Colon (tissue), 2 donors: ENCODE measurements at regions not wholly inside any gene's neighbourhood (a gene's known extent, or its start where the extent isn't known, plus 50 kb on each side); places are given as distances from the start of the nearest gene placed in this dataset.
"Not testable (repeated sequence)": the region's sequence is repeated elsewhere in the genome, so short reads cannot be mapped to it uniquely, and the experiment has no call there.

ENCODE experiments used
- FAIRE-seq: peaks from 2 replicates; lab custom pipeline; 2012; peaks lifted over from hg19 to GRCh38; lab: Jason Lieb, UNC
- donor health status: control.
- donor health status: control.

DNA sequence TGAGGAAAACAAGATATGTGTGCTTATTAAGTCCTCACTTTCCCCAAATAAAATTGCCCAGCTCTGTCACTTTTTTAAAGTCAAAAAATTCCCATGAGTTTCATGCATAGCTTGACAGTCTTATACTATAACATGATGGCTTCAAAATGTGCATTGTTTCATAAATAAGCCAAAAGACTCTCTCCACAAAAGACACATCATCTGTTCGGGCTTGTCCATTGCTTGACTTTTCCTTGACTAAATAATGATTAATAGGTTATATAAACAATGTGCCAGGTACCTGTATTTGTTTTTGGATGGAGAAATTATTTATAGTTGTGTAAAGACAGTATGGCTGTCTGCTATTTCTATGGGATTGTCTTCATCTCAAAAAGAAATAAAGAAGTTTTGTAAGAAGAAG, 329.2 kb upstream of the KLF3 start:
- FAIRE-seq, result no peak

- not testable (repeated sequence) for FAIRE-seq
Observed at GRCh38 chr4:38338939-38339338, 325.1 kb upstream of the KLF3 start.

GRCh38 chr4:38343608-38344007, 320.4 kb upstream of the KLF3 start:
- no peak for FAIRE-seq

GRCh38 chr4:38344929-38345328, 319.1 kb upstream of the KLF3 start:
- no peak for FAIRE-seq

GRCh38 chr4:38347251-38347650, 316.7 kb upstream of the KLF3 start:
- FAIRE-seq, result no peak

GRCh38 chr4:38354421-38354820, 309.6 kb upstream of the KLF3 start:
- FAIRE-seq, result no peak

GRCh38 chr4:38354872-38355271, 309.1 kb upstream of the KLF3 start:
- FAIRE-seq, result no peak

GRCh38 chr4:38356686-38357085, 307.3 kb upstream of the KLF3 start:
- no peak for FAIRE-seq

DNA sequence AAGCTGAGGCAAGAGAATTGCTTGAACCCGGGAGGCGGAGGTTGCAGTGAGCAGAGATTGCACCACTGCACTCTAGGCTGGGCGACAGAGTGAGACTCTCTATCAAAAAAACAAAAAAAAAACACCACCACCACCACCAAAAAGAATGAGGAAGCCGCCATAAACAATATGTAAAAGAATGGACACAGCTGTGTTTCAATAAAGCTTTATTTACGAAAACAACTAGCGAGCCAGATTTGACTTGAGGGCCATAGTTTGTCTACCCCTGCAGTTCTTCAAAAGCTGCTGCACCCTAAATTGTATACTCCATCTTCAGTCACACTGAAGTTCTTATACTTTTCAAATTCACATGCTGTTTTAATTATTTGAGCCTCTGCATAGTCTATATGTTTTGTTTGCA, 306.5 kb upstream of the KLF3 start:
- FAIRE-seq, result no peak

DNA sequence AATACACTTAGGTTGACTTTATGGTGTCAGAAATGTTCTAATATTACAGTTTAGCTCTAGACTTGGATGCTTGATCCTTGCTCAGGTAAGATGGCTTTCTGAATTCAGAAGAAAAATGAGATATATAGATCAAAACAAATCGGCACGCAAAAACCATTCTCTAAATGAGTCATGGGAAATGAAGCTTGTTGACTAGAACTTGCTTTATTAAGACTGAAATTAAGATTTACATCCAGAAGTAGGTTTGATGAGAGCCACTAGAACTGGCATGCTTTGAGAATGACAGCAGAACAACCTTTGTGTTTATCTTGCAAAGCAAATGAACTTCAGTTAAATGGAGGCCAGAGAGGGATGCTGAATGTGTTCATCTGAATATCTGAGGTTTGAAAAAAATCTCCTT, 304.9 kb upstream of the KLF3 start:
- FAIRE-seq, result no peak

DNA sequence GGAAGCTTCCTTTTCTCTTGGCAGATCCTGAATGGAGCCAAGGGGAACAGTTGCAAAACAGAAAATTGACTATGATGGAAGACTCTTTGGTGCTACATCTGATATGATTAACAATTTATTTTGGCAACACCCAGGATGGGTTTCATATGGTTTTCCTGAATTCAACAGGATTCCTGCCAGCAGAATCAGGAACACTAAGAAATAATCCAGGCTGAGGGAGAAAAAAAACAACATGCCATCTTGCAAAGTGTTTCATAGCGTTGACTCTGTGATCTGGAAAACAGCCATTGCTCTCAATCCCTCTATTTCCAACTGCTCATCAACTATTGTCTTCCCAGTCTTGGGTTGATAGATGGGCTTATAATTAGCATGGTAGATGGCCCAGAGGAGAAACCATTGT, 303.8 kb upstream of the KLF3 start:
- no peak for FAIRE-seq

- FAIRE-seq, result no peak
Observed at GRCh38 chr4:38364383-38364963, 299.5 kb upstream of the KLF3 start.

DNA sequence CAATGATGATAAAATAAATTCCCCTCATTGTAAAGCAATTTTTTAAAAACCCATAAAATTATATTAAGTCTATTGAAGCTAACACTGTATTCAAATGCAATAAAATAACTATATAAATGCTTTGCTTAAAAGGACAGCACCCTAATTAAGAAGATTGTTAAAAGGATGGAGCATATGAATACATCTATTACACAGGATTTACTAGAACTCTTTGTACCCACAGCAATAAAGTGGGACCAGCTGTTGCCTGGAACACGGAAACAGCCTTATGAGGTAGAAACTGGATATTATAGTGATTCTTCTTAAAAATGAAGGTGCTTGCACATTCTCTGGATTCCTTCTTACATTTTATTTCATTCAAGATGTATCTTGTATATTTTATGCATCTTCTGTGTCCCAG, 298.7 kb upstream of the KLF3 start:
- no peak for FAIRE-seq

DNA sequence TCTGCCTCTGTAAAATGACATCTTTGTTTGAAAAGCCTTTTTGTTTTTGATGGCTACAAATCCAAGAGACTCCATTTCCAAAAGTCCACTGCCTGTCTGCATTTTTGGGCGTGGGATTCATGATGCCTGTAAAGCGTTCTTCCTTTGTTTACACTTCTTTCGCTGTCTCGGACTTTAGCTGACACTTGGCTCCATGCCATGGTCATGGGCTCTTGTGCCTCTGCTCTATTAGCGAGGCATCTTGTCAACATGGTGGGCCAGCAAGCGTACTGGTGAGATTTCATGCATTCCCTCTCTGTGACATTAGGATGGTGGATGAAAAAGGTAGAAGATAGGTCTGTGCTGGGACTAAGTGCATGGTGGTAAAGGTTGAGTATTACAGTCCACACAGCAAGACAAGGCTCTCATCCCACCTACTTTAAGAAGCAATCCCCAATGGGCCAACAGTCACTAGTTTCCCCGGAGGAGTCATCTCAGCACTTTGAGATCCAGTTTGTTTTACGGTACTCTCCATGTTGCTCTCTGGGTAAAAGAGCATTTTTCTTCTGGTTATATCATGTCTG, 298.2 kb upstream of the KLF3 start:
- no peak for FAIRE-seq

- no peak for FAIRE-seq
Observed at GRCh38 chr4:38366456-38366855, 297.5 kb upstream of the KLF3 start.

DNA sequence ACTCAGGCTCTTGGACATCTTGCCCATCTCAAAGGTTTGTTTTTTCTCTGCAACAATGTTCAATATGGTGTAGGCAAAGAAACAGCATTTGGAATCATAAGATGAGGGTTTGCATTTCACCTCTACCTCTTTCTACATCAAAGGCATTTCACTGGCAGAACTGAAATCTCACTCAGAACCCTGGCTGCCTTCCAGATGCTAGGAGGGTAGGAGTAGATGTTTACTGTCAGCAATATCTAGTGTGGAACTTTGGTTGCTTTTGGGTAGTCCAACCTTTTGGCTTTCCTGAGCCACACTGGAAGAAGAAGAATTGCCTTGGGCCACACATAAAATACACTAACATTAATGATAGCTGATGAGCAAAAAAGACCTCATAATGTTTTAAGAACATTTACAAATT, 297.0 kb upstream of the KLF3 start:
- no peak for FAIRE-seq

DNA sequence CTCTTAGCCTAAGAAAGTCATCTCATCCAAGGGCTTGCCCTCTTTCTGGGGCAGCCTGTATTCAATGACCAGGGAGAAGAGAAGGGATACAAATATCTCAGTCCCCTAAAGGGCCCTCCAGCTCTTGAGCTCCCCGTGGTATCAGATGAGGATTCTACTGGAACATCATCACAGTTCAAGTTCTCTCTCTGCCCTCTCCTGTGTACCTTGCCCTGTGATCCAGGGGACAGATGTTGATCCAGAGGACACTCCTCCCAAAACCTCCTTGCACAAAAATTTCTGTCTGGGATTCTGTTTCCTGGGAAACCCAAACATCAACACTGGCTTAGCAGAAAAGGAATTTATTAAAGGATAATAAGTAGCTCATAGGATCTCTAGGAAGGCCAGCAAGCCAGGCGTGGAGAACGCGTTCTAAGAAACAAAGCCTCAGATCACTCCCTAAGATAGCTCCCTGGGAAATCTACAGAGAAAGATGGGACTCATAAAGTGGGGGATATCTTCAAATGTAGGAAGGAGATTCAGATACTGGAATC, 296.3 kb upstream of the KLF3 start:
- FAIRE-seq, result no peak

DNA sequence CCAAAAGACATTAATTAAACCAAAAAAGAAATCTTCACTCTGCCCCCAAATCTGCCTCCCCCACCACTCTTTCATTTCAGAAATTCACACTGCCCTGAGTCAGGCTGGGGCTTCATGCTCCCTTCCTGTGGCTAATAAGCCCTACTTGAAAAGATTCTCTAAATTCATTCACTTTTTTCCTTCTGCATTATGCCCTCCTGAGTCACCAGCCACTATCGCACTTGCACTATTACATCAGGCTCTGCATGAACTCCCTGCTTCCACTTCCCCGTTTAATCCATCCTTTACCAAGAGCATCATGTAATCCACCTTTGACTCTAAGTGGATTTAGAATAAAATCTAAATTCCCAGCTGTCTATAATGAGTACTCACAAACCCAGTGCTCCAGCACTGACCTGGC, 295.4 kb upstream of the KLF3 start:
- no peak for FAIRE-seq

DNA sequence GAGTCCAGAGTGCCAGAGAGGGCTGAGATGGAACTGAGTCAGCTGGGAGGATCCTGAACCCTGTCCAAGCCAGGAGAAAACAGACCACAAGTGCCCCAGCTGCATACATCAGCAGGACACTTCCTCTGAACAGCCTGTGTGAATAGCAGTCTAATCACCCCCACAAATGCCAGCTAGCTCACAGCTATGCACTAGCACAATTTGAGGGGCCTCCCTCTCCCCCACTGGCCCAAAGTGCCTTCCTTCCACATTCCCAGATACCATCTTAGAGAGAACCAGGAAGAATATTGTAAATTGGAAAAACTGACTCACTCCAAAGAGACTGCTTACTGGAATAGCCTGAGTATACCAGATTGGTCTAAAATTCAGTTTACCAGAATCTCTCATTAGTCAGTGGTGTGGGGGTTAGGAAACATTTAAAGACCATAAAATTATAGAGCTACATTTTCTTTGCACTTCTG, 292.6 kb upstream of the KLF3 start:
- no peak for FAIRE-seq

GRCh38 chr4:38373375-38373774, 290.6 kb upstream of the KLF3 start:
- FAIRE-seq, result no peak

DNA sequence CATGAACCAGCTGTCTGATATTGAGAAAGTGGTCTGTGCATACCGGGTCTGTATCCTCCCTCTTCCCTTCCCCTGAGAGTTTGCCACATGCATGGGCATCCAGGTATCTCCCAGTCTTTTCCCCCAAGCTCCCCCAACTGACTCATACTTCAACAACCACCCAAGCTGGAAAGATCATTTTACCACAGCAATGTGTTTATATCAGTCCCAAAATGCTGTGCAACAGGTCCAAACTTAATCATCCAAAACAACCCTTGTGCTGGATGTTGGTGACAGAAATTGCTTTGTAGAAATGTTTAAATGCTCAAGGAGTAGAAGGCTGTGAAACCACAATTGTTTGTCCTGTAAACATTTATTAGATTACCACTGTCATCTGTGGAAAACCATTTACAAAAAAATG, 286.8 kb upstream of the KLF3 start:
- FAIRE-seq, result no peak

- FAIRE-seq, result no peak
Observed at GRCh38 chr4:38378478-38378877, 285.5 kb upstream of the KLF3 start.

GRCh38 chr4:38381788-38382187, 282.2 kb upstream of the KLF3 start:
- no peak for FAIRE-seq

DNA sequence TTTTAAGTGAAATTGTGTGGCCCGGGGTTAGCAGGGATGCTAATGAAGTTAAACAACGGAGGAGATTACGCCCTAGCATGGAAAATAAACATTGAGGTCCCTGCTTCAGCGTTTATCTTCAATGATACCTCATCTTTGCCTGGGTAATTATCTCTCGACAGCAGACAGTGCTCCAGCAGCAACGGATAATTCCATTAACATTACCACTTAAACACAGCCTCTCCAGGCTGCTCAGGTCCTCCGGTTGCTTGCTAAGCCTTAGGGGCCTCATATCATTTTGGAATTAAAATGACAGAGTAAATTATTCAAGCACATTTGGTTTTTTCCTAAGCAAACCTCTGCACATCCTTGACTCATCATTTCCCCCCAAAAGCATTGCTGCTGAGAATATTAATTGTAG, 281.5 kb upstream of the KLF3 start:
- FAIRE-seq, result no peak
